SK-N-SH treated with all-trans-retinoic acid at 6 μM for 48 hours (cell line): ENCODE measurements at regions not wholly inside any gene's neighbourhood (a gene's known extent, or its start where the extent isn't known, plus 50 kb on each side); places are given as distances from the start of the nearest gene placed in this dataset.

Experiments
- ATAC-seq: fragments of 200-7000 bp; cut with Tn5 transposase; 3 replicates; pipeline ENCODE4 v1.9.1; 2020; ENCODE audit warnings: mild to moderate bottlenecking, moderate library complexity
- ARNTL ChIP-seq: fragments of 450-650 bp; formaldehyde crosslinking; IDR thresholded peaks from 2 replicates; pipeline ENCODE4 v1.5.0; 2020; ENCODE audit warnings: low read depth, mild to moderate bottlenecking, moderate library complexity, borderline replicate concordance
- BACH2 ChIP-seq: fragments of 250-450 bp; sonication (Bioruptor Pico); IDR thresholded peaks from 2 replicates; pipeline ENCODE4 v1.9.0; 2021; ENCODE audit warnings: mild to moderate bottlenecking, borderline replicate concordance
- CSDC2 ChIP-seq: fragments of 250-450 bp; sonication (Bioruptor Pico); IDR thresholded peaks from 2 replicates; pipeline ENCODE4 v1.5.0; 2020; ENCODE audit warnings: mild to moderate bottlenecking, moderate library complexity
- ESRRG ChIP-seq: fragments of 250-450 bp; sonication (Bioruptor Pico); IDR thresholded peaks from 2 replicates; pipeline ENCODE4 v1.6.1; 2021; ENCODE audit warnings: mild to moderate bottlenecking
- GLIS3 ChIP-seq: fragments of 250-450 bp; sonication (Bioruptor Pico); IDR thresholded peaks from 2 replicates; pipeline ENCODE4 v1.5.0; 2020; ENCODE audit warnings: mild to moderate bottlenecking, moderate library complexity
- ISL1 ChIP-seq: fragments of 250-450 bp; sonication (Bioruptor Pico); IDR thresholded peaks from 2 replicates; pipeline ENCODE4 v2.1.2; 2022; ENCODE audit warnings: mild to moderate bottlenecking, moderate library complexity
- OSR1 ChIP-seq: fragments of 250-450 bp; sonication (Bioruptor Pico); IDR thresholded peaks from 2 replicates; pipeline ENCODE4 v1.8.0; 2022; ENCODE audit warnings: moderate library complexity, mild to moderate bottlenecking, inconsistent platforms
- PPARA ChIP-seq: fragments of 250-450 bp; sonication (Bioruptor Pico); IDR thresholded peaks from 2 replicates; pipeline ENCODE4 v1.5.0; 2020; ENCODE audit warnings: mild to moderate bottlenecking, borderline replicate concordance
- SNAI2 ChIP-seq: fragments of 250-450 bp; sonication (Bioruptor Pico); IDR thresholded peaks from 2 replicates; pipeline ENCODE4 v1.5.0; 2020; ENCODE audit warnings: mild to moderate bottlenecking, moderate library complexity
- TCF4 ChIP-seq: fragments of 250-450 bp; sonication (Bioruptor Pico); IDR thresholded peaks from 2 replicates; pipeline ENCODE4 v1.8.0; 2021; ENCODE audit warnings: mild to moderate bottlenecking, moderate library complexity, borderline replicate concordance
- ZC3H10 ChIP-seq: fragments of 250-450 bp; sonication (Bioruptor Pico); IDR thresholded peaks from 2 replicates; pipeline ENCODE4 v1.5.1; 2021; ENCODE audit warnings: mild to moderate bottlenecking, moderate library complexity
- ZFP3 ChIP-seq: fragments of 250-450 bp; sonication (Bioruptor Pico); IDR thresholded peaks from 2 replicates; pipeline ENCODE4 v1.5.0; 2020; ENCODE audit warnings: mild to moderate bottlenecking, moderate library complexity
- ZFP30 ChIP-seq: fragments of 450-650 bp; formaldehyde crosslinking; IDR thresholded peaks from 2 replicates; pipeline ENCODE4 v1.5.0; 2022; ENCODE audit warnings: mild to moderate bottlenecking, moderate library complexity
- ZNF70 ChIP-seq: fragments of 450-650 bp; formaldehyde crosslinking; IDR thresholded peaks from 2 replicates; pipeline ENCODE4 v1.5.0; 2020; ENCODE audit warnings: mild to moderate bottlenecking, moderate library complexity
- ZNF8 ChIP-seq: fragments of 450-650 bp; formaldehyde crosslinking; IDR thresholded peaks from 2 replicates; pipeline ENCODE4 v1.5.0; 2020; ENCODE audit warnings: mild to moderate bottlenecking, moderate library complexity
- TF ChIP-seq, protein P1 (sequence below): fragments of 250-450 bp; sonication (Bioruptor Pico); IDR thresholded peaks from 2 replicates; pipeline ENCODE4 v1.8.0; 2021; ENCODE audit warnings: low read depth, mild to moderate bottlenecking, moderate library complexity, borderline replicate concordance
- TF ChIP-seq, protein P2 (sequence below): fragments of 250-450 bp; sonication (Bioruptor Pico); IDR thresholded peaks from 2 replicates; pipeline ENCODE4 v1.5.1; 2020; ENCODE audit warnings: low read depth, mild to moderate bottlenecking, moderate library complexity
- TF ChIP-seq, protein P3 (sequence below): fragments of 250-450 bp; sonication (Bioruptor Pico); IDR thresholded peaks from 2 replicates; pipeline ENCODE4 v1.5.1; 2021; ENCODE audit warnings: mild to moderate bottlenecking, moderate library complexity
- TF ChIP-seq, protein P4 (sequence below): fragments of 250-450 bp; sonication (Bioruptor Pico); IDR thresholded peaks from 2 replicates; pipeline ENCODE4 v1.8.0; 2020; ENCODE audit warnings: mild to moderate bottlenecking, moderate library complexity, borderline replicate concordance
- TF ChIP-seq, protein P5 (sequence below): fragments of 250-450 bp; sonication (Bioruptor Pico); IDR thresholded peaks from 2 replicates; pipeline ENCODE4 v1.5.0; 2020; ENCODE audit warnings: mild to moderate bottlenecking, moderate library complexity

DNA sequence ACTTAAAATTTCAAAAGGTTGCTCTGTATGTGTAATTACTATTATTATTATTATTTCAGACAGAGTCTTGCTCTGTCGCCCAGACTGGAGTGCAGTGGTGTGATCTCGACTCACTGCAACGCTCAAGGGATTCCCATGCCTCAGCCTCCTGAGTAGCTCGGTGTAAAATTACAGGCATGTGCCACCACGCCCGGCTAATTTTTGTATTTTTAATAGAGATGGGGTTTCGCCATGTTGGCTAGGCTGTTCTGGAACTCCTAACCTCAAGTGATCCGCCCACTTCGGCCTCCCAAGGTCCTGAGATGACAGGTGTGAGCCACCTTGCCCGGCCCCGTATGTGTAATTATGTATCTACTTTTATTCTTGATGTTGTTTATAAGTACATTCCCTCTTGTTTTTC, 65.3 kb upstream of the ZNF217 start:
- TF ChIP-seq SNAI2: no peak
- TF ChIP-seq CSDC2 (CRISPR knock-in tag): no peak
- no peak for TF ChIP-seq BACH2 (CRISPR knock-in tag)
- TF ChIP-seq ARNTL (CRISPR knock-in tag): no peak
- TF ChIP-seq ZC3H10 (CRISPR knock-in tag): no peak
- no peak for TF ChIP-seq GLIS3
- TF ChIP-seq TCF4 (CRISPR knock-in tag): no peak
- TF ChIP-seq, protein P1, sequence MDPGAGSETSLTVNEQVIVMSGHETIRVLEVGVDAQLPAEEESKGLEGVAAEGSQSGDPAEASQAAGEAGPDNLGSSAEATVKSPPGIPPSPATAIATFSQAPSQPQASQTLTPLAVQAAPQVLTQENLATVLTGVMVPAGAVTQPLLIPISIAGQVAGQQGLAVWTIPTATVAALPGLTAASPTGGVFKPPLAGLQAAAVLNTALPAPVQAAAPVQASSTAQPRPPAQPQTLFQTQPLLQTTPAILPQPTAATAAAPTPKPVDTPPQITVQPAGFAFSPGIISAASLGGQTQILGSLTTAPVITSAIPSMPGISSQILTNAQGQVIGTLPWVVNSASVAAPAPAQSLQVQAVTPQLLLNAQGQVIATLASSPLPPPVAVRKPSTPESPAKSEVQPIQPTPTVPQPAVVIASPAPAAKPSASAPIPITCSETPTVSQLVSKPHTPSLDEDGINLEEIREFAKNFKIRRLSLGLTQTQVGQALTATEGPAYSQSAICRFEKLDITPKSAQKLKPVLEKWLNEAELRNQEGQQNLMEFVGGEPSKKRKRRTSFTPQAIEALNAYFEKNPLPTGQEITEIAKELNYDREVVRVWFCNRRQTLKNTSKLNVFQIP (CRISPR knock-in tag): no peak
- TF ChIP-seq ZNF8 (CRISPR knock-in tag): no peak
- no peak for TF ChIP-seq ESRRG (CRISPR knock-in tag)
- TF ChIP-seq, protein P2, sequence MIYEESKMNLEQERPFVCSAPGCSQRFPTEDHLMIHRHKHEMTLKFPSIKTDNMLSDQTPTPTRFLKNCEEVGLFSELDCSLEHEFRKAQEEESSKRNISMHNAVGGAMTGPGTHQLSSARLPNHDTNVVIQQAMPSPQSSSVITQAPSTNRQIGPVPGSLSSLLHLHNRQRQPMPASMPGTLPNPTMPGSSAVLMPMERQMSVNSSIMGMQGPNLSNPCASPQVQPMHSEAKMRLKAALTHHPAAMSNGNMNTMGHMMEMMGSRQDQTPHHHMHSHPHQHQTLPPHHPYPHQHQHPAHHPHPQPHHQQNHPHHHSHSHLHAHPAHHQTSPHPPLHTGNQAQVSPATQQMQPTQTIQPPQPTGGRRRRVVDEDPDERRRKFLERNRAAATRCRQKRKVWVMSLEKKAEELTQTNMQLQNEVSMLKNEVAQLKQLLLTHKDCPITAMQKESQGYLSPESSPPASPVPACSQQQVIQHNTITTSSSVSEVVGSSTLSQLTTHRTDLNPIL (CRISPR knock-in tag): no peak
- TF ChIP-seq ZNF70 (CRISPR knock-in tag): no peak
- TF ChIP-seq ISL1 (CRISPR knock-in tag): no peak
- no peak for TF ChIP-seq PPARA (CRISPR knock-in tag)
- TF ChIP-seq, protein P3, sequence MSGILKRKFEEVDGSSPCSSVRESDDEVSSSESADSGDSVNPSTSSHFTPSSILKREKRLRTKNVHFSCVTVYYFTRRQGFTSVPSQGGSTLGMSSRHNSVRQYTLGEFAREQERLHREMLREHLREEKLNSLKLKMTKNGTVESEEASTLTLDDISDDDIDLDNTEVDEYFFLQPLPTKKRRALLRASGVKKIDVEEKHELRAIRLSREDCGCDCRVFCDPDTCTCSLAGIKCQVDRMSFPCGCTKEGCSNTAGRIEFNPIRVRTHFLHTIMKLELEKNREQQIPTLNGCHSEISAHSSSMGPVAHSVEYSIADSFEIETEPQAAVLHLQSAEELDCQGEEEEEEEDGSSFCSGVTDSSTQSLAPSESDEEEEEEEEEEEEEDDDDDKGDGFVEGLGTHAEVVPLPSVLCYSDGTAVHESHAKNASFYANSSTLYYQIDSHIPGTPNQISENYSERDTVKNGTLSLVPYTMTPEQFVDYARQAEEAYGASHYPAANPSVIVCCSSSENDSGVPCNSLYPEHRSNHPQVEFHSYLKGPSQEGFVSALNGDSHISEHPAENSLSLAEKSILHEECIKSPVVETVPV (CRISPR knock-in tag): no peak
- TF ChIP-seq, protein P4, sequence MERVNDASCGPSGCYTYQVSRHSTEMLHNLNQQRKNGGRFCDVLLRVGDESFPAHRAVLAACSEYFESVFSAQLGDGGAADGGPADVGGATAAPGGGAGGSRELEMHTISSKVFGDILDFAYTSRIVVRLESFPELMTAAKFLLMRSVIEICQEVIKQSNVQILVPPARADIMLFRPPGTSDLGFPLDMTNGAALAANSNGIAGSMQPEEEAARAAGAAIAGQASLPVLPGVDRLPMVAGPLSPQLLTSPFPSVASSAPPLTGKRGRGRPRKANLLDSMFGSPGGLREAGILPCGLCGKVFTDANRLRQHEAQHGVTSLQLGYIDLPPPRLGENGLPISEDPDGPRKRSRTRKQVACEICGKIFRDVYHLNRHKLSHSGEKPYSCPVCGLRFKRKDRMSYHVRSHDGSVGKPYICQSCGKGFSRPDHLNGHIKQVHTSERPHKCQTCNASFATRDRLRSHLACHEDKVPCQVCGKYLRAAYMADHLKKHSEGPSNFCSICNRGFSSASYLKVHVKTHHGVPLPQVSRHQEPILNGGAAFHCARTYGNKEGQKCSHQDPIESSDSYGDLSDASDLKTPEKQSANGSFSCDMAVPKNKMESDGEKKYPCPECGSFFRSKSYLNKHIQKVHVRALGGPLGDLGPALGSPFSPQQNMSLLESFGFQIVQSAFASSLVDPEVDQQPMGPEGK (CRISPR knock-in tag): no peak
- TF ChIP-seq, protein P5, sequence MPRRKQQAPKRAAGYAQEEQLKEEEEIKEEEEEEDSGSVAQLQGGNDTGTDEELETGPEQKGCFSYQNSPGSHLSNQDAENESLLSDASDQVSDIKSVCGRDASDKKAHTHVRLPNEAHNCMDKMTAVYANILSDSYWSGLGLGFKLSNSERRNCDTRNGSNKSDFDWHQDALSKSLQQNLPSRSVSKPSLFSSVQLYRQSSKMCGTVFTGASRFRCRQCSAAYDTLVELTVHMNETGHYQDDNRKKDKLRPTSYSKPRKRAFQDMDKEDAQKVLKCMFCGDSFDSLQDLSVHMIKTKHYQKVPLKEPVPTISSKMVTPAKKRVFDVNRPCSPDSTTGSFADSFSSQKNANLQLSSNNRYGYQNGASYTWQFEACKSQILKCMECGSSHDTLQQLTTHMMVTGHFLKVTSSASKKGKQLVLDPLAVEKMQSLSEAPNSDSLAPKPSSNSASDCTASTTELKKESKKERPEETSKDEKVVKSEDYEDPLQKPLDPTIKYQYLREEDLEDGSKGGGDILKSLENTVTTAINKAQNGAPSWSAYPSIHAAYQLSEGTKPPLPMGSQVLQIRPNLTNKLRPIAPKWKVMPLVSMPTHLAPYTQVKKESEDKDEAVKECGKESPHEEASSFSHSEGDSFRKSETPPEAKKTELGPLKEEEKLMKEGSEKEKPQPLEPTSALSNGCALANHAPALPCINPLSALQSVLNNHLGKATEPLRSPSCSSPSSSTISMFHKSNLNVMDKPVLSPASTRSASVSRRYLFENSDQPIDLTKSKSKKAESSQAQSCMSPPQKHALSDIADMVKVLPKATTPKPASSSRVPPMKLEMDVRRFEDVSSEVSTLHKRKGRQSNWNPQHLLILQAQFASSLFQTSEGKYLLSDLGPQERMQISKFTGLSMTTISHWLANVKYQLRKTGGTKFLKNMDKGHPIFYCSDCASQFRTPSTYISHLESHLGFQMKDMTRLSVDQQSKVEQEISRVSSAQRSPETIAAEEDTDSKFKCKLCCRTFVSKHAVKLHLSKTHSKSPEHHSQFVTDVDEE: no peak
- no peak for TF ChIP-seq ZFP3 (CRISPR knock-in tag)
- no peak for TF ChIP-seq OSR1 (CRISPR knock-in tag)

DNA sequence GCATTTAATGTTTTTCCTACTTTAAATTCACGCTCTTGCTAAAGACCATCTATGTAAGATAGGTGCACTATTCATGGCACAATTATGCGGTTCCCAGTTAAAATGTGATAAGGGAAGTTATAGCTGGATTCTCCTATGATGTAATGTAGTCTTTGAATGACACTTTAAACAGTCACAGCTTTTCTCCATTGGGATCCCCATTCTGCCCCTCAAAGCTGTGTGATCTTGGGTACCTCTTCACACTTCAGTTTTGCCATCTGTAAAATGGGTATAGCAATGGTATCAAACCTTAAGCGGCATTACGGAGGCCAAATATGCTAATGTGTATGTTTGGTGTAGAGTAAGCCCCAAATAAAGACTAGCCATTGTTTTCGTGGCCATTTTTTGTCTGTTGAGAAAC, 64.7 kb upstream of the ZNF217 start:
- TF ChIP-seq, protein P4 (CRISPR knock-in tag): no peak
- TF ChIP-seq ZC3H10 (CRISPR knock-in tag): no peak
- TF ChIP-seq SNAI2: no peak
- TF ChIP-seq BACH2 (CRISPR knock-in tag): no peak
- no peak for ATAC-seq

More for the DNA sequence above, 65.3 kb upstream of the ZNF217 start:
- no peak for ATAC-seq

DNA sequence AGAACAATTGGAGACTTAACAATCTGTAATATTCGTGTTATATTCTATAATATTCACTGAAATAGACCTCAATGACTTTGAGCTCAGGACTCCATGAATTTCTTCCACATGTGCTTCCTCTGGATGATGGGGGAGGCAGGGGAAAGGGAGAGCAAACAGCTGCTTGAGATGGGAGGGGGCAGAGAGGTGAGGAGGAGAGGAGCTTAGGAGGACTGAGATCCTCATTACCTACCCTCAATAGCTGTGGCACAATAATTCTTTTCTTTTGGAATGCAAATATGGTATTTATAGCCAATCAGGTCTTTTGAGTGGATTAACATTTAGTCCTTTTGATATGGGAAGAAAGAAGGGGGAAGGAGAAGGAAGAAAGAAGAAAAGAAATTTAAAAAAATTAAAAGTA, 64.1 kb upstream of the ZNF217 start:
- TF ChIP-seq CSDC2 (CRISPR knock-in tag) (no peak), ZFP30 (CRISPR knock-in tag) (no peak), ZNF70 (CRISPR knock-in tag) (no peak)
- TF ChIP-seq, protein P5: no peak
- TF ChIP-seq, all 23 proteins: peak for 0
- ATAC-seq: no peak
